ENCODE measurements at regions not wholly inside any gene's neighbourhood (a gene's known extent, or its start where the extent isn't known, plus 50 kb on each side); places are given as distances from the start of the nearest gene placed in this dataset.

- Histone ChIP-seq H3K27ac (no peak overlapping the region), H3K9me3 (no peaks in the 10 kb centered on the region), H3K4me1 (no peaks in the 10 kb centered on the region), H3K4me3 (no peak overlapping the region), H3K27me3 (no peaks in the 10 kb centered on the region), H3K36me3 (no peaks in the 10 kb centered on the region)
- intact Hi-C loops (cut with DNase I; ENCODE audit: low total_unique reads), result no loop called here
- DNase-seq, result no peak
- in situ Hi-C loops (cut with MboI; ENCODE audit: low pct_ligation_motif_present in 1 of 4, low pct_unique_long_range_greater_than_20kb in 1 of 4, low sequenced_read_pairs in 3 of 4), result no loop called here
- TF ChIP-seq POLR2A (IDR thresholded peaks at IDR 0.05) (no peak), POLR2AphosphoS5 (IDR thresholded peaks at IDR 0.05) (no peak)
- TF ChIP-seq, protein P1, sequence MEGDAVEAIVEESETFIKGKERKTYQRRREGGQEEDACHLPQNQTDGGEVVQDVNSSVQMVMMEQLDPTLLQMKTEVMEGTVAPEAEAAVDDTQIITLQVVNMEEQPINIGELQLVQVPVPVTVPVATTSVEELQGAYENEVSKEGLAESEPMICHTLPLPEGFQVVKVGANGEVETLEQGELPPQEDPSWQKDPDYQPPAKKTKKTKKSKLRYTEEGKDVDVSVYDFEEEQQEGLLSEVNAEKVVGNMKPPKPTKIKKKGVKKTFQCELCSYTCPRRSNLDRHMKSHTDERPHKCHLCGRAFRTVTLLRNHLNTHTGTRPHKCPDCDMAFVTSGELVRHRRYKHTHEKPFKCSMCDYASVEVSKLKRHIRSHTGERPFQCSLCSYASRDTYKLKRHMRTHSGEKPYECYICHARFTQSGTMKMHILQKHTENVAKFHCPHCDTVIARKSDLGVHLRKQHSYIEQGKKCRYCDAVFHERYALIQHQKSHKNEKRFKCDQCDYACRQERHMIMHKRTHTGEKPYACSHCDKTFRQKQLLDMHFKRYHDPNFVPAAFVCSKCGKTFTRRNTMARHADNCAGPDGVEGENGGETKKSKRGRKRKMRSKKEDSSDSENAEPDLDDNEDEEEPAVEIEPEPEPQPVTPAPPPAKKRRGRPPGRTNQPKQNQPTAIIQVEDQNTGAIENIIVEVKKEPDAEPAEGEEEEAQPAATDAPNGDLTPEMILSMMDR (IDR thresholded peaks at IDR 0.05), result no peak
- WGBS, 2 donors (ENCODE audit: low coverage in 1 of 2), result 68% methylated on average over 7 of the region's 7 CpGs; no CpG with 5 or more reads in 1 of the 2 donors
Measured at GRCh38 chr2:236909802-236910201, 175.9 kb upstream of the COPS8 start.

GRCh38 chr2:236910781-236911495 is 174.8 kb upstream of the COPS8 start:
- Histone ChIP-seq H3K36me3 (no peaks in the 10 kb centered on the region), H3K4me1 (no peaks in the 10 kb centered on the region), H3K27me3 (no peaks in the 10 kb centered on the region), H3K4me3 (no peak overlapping the region), H3K27ac (no peak overlapping the region), H3K9me3 (no peaks in the 10 kb centered on the region)
- no peak for TF ChIP-seq EP300 (IDR thresholded peaks at IDR 0.05; ENCODE audit: low read depth)
- TF ChIP-seq POLR2A (IDR thresholded peaks at IDR 0.05), result no peak
- TF ChIP-seq POLR2AphosphoS5 (IDR thresholded peaks at IDR 0.05), result no peak
- TF ChIP-seq, protein P1 (IDR thresholded peaks at IDR 0.05), result no peak
- intact Hi-C loops (cut with DNase I; ENCODE audit: low total_unique reads), result no loop called here
- DNase-seq, result no peak
- WGBS, 2 donors (ENCODE audit: low coverage in 1 of 2), result 77% methylated on average over 5 to 14 of the region's 14 CpGs
- in situ Hi-C loops (cut with MboI; ENCODE audit: low pct_ligation_motif_present in 1 of 4, low pct_unique_long_range_greater_than_20kb in 1 of 4, low sequenced_read_pairs in 3 of 4), result no loop called here

DNA sequence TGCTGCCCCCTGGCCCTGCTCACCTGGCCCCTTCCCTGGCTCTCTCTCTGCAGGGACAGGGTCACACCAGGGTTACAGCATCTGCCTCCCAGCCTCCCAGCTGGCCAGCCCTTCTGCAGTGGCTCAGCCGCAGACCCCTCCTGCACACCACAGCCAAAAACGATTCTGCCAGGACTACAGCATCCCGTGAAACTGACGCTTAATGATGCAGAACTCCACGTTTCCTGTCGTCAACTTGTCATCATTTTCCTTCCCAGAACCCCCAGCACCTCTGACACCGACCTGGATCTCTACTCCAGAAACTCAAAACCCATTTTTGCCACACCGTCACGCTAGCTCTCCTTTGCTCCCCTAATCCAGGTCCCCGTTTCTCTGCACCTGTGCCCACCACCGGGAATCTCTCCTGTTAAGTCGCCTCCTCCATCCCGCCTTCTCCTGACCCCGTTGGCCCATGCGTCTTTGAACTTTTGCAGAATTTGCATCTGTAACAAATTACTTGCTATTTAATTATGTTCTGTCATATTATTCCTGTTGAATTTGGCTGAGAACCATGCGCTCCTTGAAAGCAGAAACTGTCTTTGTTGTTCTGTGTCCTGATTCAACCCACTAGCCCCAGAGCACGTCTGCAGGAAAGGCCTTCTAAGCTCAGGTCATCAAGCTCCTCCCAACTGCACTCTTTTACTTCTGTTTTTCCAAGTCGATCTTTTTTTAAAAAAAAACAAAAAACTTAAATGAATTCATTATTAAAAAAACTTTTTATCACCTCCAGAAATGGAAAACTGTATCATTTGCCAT is 173.2 kb upstream of the COPS8 start:
- H3K4me3 ChIP-seq, result no peak overlapping the region
- DNase-seq, result no peak
- no peak for TF ChIP-seq POLR2A (IDR thresholded peaks at IDR 0.05)
- TF ChIP-seq EP300 (IDR thresholded peaks at IDR 0.05; ENCODE audit: low read depth), result no peak
- TF ChIP-seq POLR2AphosphoS5 (IDR thresholded peaks at IDR 0.05), result no peak
- no peaks in the 10 kb centered on the region for H3K9me3 ChIP-seq
- no peak overlapping the region for H3K27ac ChIP-seq
- in situ Hi-C loops (cut with MboI; ENCODE audit: low pct_ligation_motif_present in 1 of 4, low pct_unique_long_range_greater_than_20kb in 1 of 4, low sequenced_read_pairs in 3 of 4), result no loop called here
- no peaks in the 10 kb centered on the region for H3K4me1 ChIP-seq
- H3K27me3 ChIP-seq, result no peaks in the 10 kb centered on the region
- 65 to 68% methylated on average over 14 to 18 of the region's 18 CpGs for WGBS, 2 donors (ENCODE audit: low coverage in 1 of 2)
- no peaks in the 10 kb centered on the region for H3K36me3 ChIP-seq
- intact Hi-C loops (cut with DNase I; ENCODE audit: low total_unique reads), result no loop called here

DNA sequence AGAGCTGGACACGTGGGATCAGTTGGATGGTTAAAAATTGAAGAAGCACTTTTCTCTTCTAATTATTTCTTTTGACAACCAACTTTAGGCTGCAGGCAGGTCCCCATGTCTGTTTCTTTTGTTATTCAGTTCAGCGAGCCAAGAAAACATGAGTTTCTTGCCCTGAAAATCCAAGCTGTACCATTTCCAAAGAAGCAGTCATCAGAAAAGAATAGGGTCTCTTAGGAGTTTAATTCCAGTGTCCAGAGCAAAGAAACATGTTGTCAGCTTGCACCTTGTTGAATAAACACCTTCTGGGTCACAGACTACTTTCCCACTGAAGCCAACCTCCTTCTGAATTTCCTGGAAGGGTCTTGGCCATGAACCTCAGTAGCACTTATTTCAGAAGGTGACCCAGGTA is 170.5 kb upstream of the COPS8 start:
- intact Hi-C loops (cut with DNase I; ENCODE audit: low total_unique reads) (no loop called here), in situ Hi-C loops (cut with MboI; ENCODE audit: low pct_ligation_motif_present in 1 of 4, low pct_unique_long_range_greater_than_20kb in 1 of 4, low sequenced_read_pairs in 3 of 4) (no loop called here)
- DNase-seq, result no peak
- H3K36me3 ChIP-seq, result no peaks in the 10 kb centered on the region
- no peaks in the 10 kb centered on the region for H3K4me1 ChIP-seq
- H3K9me3 ChIP-seq, result no peaks in the 10 kb centered on the region
- TF ChIP-seq, protein P1 (IDR thresholded peaks at IDR 0.05), result no peak
- no peak for TF ChIP-seq EP300 (IDR thresholded peaks at IDR 0.05; ENCODE audit: low read depth)
- TF ChIP-seq POLR2AphosphoS5 (IDR thresholded peaks at IDR 0.05), result no peak
- TF ChIP-seq POLR2A (IDR thresholded peaks at IDR 0.05), result no peak
- no peak overlapping the region for H3K27ac ChIP-seq
- H3K4me3 ChIP-seq, result no peak overlapping the region
- H3K27me3 ChIP-seq, result no peaks in the 10 kb centered on the region
- 65 to 70% methylated on average over 2 of the region's 2 CpGs for WGBS, 2 donors (ENCODE audit: low coverage in 1 of 2)
